Activated naive CD4-positive, alpha-beta T cell treated with anti-CD3 and anti-CD28 coated beads for 36 hours (primary cell): ENCODE measurements at regions not wholly inside any gene's neighbourhood (a gene's known extent, or its start where the extent isn't known, plus 50 kb on each side); places are given as distances from the start of the nearest gene placed in this dataset.
A peak's percentile ranks its signal among the peaks of the same experiment; 100 is the strongest.
"Not testable (repeated sequence)": the region's sequence is repeated elsewhere in the genome, so short reads cannot be mapped to it uniquely, and the experiment has no call there.

Experiments
- CTCF ChIA-PET: fragments of 350-600 bp; sonication (Branson Sonifier 250); formaldehyde crosslinking; loops from one replicate; lab custom pipeline; 2021; ENCODE audit warnings: antibody characterized with exemption; lab: Charles Lee
- DNase-seq: peaks from one replicate; pipeline ENCODE4 v3.0.0-alpha.2; 2020
- H3K27ac Mint-ChIP-seq: one replicate; pipeline ENCODE4 v1.8.0; 2021; ENCODE audit warnings: mild to moderate bottlenecking, mixed read lengths
- H3K27me3 Mint-ChIP-seq: one replicate; pipeline ENCODE4 v1.8.0; 2021; ENCODE audit warnings: low read depth, mixed read lengths
- H3K36me3 Mint-ChIP-seq: one replicate; pipeline ENCODE4 v1.8.0; 2021; ENCODE audit warnings: low read depth, mixed read lengths
- H3K4me1 Mint-ChIP-seq: one replicate; pipeline ENCODE4 v1.8.0; 2021; ENCODE audit warnings: low read depth, mixed read lengths
- H3K4me3 Mint-ChIP-seq: one replicate; pipeline ENCODE4 v1.8.0; 2021; ENCODE audit warnings: mild to moderate bottlenecking, moderate library complexity, mixed read lengths
- H3K9me3 Mint-ChIP-seq: one replicate; pipeline ENCODE4 v1.8.0; 2021; ENCODE audit warnings: mixed read lengths
- intact Hi-C: fragments of 100-400 bp; cut with micrococcal nuclease; formaldehyde crosslinking; loops from one replicate; pipeline ENCODE4 v1.15.1; 2023

DNA sequence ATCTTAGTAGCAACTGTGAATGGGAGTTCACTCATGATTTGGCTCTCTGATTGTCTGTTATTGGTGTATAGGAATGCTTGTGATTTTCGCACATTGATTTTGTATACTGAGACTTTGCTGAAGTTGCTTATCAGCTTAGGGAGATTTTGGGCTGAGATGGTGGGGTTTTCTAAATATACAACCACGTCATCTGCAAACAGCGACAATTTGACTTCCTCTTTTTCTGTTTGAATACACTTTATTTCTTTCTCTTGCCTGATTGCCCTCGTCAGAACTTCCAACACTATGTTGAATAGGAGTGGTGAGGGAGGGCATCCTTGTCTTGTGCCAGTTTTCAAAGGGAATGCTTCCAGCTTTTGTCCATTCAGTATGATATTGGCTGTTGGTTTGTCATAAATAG lies 1883.1 kb upstream of the TENM3 start:
- CTCF ChIA-PET, result interaction anchor here (0.7 kb wide), 1 partner anchor 17 kb away, joined by 3 read pairs; no protein-coding TSS in a partner anchor
- intact Hi-C loops, H3K4me3 Mint-ChIP-seq, H3K27ac Mint-ChIP-seq, DNase-seq, H3K36me3 Mint-ChIP-seq, H3K4me1 Mint-ChIP-seq, H3K27me3 Mint-ChIP-seq: not testable (repeated sequence)
- H3K9me3 Mint-ChIP-seq, result peaks cover 17% of the 10 kb centered on the region

DNA sequence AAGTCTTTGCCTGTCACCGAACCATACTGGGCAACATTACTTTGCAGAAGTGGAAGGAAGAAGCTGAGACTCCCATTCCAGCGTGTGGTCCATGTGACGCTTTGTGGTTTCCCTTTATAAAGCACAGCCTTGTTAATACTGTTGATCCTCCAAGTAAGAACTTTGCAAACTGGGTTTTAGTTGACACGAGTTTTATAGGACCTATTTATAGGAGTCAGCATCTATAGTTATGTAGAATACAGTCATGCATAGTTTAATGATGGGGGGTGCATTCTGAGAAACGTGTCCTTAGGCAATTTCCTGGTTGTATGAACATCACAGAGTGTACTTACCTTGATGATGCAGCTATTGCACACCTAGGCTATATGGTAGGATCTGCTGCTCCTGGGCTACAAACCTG lies 1879.4 kb upstream of the TENM3 start:
- H3K4me3 Mint-ChIP-seq, result no peak overlapping the region
- no peak overlapping the region for H3K27ac Mint-ChIP-seq
- no peaks in the 10 kb centered on the region for H3K27me3 Mint-ChIP-seq
- no peak for DNase-seq
- no peaks in the 10 kb centered on the region for H3K4me1 Mint-ChIP-seq
- H3K9me3 Mint-ChIP-seq, result peaks cover 12% of the 10 kb centered on the region
- intact Hi-C loops, result no loop called here
- no peaks in the 10 kb centered on the region for H3K36me3 Mint-ChIP-seq
- CTCF ChIA-PET, result no interaction called here

DNA sequence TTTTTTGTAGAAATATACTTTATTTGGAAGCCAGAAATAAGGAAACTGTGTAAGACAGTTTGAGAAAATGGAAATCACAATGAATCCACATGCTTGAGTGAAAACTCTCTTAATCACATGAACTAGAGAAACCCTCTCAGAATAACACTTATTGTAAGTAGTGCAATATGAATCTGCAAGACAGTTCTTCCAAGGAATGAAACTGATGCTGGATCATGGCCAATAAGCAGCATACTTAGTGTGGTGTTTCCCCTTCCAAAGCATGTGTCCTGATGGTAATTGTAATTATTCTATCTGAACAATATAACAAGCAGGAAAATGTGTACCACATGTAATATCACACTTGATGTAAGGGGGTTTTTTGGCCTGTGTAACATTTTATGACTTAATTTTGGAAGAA lies 1870.5 kb upstream of the TENM3 start:
- no peaks in the 10 kb centered on the region for H3K9me3 Mint-ChIP-seq

DNA sequence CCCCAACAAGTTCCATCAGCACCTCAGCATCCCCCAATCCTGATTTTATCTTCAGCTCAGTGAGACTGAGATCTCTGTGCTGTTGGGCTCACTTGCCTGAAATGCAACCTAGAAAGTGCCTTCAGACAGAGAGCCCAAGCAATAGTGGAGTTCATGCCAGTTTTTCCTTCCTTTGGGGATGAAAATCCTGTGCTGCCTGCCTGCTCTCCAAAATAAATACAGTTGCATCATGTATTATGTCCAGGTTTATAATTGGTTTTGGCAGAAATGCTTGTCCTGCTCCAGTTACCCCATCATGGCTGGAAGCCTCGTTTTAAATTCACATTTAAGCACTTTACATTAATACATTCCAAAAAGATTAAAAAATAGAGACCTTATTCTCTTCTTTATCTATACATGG lies 1865.5 kb upstream of the TENM3 start:
- no peaks in the 10 kb centered on the region for H3K27me3 Mint-ChIP-seq
- no peak overlapping the region for H3K4me3 Mint-ChIP-seq
- H3K4me1 Mint-ChIP-seq, result no peaks in the 10 kb centered on the region
- H3K36me3 Mint-ChIP-seq, result no peaks in the 10 kb centered on the region
- CTCF ChIA-PET, result no interaction called here
- no peak overlapping the region for H3K27ac Mint-ChIP-seq
- no peaks in the 10 kb centered on the region for H3K9me3 Mint-ChIP-seq
- intact Hi-C loops, result no loop called here
- no peak for DNase-seq

More for the DNA sequence above, 1870.5 kb upstream of the TENM3 start:
- Mint-ChIP-seq H3K27me3 (no peaks in the 10 kb centered on the region), H3K36me3 (no peaks in the 10 kb centered on the region), H3K4me3 (no peak overlapping the region), H3K4me1 (no peaks in the 10 kb centered on the region), H3K27ac (no peak overlapping the region)
- DNase-seq, result no peak
- intact Hi-C loops, result no loop called here
- CTCF ChIA-PET, result no interaction called here

DNA sequence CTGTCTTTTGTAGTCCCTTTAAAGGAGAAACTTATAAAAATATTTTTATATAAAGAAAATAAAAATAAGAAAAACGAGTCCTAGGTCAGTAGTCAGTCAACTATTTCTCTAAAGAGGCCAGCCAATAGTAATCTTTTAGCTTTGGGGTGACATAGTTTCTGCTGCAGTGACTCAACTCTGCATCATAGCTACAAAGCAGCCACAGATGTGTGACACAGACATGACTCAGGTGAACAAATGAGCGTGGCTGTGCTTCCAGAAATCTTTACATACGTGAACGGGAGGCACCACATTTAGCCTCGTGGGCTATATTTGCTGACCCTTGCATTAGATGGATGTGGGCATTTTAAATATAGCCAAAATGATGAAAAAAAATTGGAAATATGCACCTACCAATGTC lies 1862.5 kb upstream of the TENM3 start:
- intact Hi-C loops, result no loop called here
- peak; percentile 6 for DNase-seq
- Mint-ChIP-seq H3K4me1 (no peaks in the 10 kb centered on the region), H3K4me3 (no peak overlapping the region), H3K27me3 (no peaks in the 10 kb centered on the region), H3K27ac (no peak overlapping the region), H3K9me3 (no peaks in the 10 kb centered on the region), H3K36me3 (no peaks in the 10 kb centered on the region)
- CTCF ChIA-PET, result no interaction called here

DNA sequence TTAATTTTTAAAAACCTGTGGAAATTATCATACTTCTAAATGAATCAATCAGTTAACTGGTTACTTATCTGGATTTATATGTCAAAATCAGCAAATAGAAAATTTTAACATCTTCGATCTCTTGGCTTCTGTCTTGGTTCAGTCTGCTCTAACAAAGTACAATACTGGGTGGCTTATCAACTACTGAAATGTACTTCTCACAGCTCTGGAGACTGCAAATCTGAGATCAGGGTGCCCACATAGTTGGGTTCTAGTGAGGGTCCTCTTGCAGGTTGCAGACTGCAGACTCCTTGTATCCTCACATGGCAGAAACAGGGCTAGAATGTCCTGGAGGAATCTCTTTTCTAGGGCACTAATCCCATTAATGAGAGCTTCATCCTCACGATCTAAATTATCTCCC lies 1851.6 kb upstream of the TENM3 start:
- intact Hi-C loops, result no loop called here
- CTCF ChIA-PET, result no interaction called here
- Mint-ChIP-seq H3K9me3 (no peaks in the 10 kb centered on the region), H3K36me3 (no peaks in the 10 kb centered on the region), H3K4me3 (no peak overlapping the region), H3K27ac (no peak overlapping the region), H3K27me3 (no peaks in the 10 kb centered on the region), H3K4me1 (no peaks in the 10 kb centered on the region)
- no peak for DNase-seq

DNA sequence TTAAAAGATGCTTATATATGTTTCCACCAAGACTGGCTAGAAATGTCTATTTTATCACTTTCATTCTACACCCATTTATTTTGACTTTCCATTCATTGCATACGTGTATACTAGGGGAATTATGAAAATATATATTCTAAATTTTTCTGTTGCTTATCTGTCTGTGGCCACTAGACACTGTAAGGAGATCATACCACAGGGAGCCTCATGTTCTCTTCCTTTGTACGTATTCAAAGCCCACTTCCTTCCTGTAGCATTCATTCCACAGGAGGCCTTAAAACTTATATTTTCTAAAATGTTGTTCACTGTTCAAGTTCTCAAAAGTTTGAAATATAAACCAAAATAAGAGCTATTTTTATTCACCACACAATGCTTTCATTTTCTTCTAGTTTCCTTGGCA lies 1848.9 kb upstream of the TENM3 start:
- Mint-ChIP-seq H3K4me3 (no peak overlapping the region), H3K27ac (no peak overlapping the region), H3K36me3 (no peaks in the 10 kb centered on the region), H3K4me1 (no peaks in the 10 kb centered on the region), H3K27me3 (no peaks in the 10 kb centered on the region), H3K9me3 (peaks cover under 1% of the 10 kb centered on the region)
- DNase-seq, result no peak
- intact Hi-C loops, result no loop called here
- CTCF ChIA-PET, result no interaction called here

DNA sequence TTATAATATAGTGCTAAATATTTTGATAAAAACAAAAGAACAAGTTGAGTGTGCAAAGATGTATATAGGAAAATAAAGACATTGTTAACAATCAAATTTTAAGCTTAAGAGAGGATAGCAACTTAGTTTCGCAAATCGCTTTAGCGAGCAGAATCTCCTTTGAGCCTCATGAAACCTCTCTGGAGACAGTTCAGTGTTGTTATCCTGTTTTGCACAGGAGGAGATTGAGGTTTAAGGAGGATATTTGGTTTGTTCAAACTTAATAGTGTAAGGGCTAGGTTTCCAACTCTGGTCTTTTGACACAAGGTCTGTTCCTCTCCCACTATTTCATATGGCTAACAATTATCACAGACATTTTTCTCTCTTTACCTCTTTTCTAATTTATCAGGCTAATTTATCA lies 1848.5 kb upstream of the TENM3 start:
- Mint-ChIP-seq H3K36me3 (no peaks in the 10 kb centered on the region), H3K4me3 (no peak overlapping the region), H3K4me1 (no peaks in the 10 kb centered on the region), H3K27ac (no peak overlapping the region), H3K27me3 (no peaks in the 10 kb centered on the region), H3K9me3 (peaks cover 2% of the 10 kb centered on the region)
- DNase-seq, result no peak
- CTCF ChIA-PET, result no interaction called here
- intact Hi-C loops, result no loop called here

DNA sequence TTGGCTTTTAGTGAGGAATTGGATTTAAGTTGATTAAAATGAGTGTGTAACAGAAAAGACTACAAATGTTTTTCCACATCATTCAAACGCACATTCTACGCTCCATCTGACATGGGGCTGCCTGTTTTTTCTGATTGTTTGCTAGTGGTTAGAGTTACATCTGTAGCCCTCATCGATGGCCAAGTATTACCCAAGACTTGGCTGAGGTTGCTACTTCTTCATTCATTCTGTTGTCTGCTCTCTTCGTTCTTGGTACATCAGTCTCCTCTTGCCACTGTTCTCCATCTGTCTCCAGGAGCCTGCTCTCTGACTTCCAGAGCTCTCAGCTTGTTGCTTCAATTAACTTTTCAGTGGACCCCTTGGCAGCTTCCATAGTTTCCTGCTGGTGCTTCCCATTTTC lies 1844.6 kb upstream of the TENM3 start:
- H3K27ac Mint-ChIP-seq, result no peak overlapping the region
- intact Hi-C loops, result no loop called here
- H3K27me3 Mint-ChIP-seq, result no peaks in the 10 kb centered on the region
- DNase-seq, result no peak
- no peaks in the 10 kb centered on the region for H3K4me1 Mint-ChIP-seq
- peaks cover 11% of the 10 kb centered on the region for H3K9me3 Mint-ChIP-seq
- CTCF ChIA-PET, result no interaction called here
- H3K36me3 Mint-ChIP-seq, result no peaks in the 10 kb centered on the region
- no peak overlapping the region for H3K4me3 Mint-ChIP-seq

DNA sequence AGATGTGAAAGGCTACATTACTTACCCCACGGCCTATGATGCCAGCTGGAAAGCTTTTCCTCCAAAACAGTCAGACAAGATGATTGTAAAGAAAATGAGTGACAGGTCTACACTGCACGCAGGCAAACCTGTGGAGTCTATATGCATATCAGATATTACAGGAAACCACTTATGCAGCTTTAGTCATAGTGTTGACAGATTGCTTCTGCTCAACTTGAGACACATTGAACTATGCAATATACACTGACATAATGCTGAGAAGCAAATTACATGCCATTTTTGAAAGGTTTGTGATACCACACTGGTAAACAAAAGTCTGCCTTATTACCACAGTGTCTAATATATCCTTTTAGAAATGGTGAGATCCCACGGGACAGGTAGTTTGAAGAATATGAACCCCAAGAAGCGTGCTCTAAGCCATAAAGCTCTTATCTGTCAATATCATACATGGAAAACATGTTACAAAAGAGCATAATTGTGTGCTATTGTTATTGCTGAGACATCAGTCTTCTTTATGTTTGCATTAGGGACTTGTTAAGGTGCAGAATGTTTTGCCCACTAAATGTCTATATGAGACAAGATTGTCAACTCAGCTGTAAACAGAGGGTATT lies 1835.8 kb upstream of the TENM3 start:
- intact Hi-C loops, result no loop called here
- no peak overlapping the region for H3K27ac Mint-ChIP-seq
- no peak for DNase-seq
- H3K9me3 Mint-ChIP-seq, result peaks cover 5% of the 10 kb centered on the region
- H3K4me3 Mint-ChIP-seq, result no peak overlapping the region
- H3K4me1 Mint-ChIP-seq, result no peaks in the 10 kb centered on the region
- H3K27me3 Mint-ChIP-seq, result no peaks in the 10 kb centered on the region
- CTCF ChIA-PET, result no interaction called here
- no peaks in the 10 kb centered on the region for H3K36me3 Mint-ChIP-seq

DNA sequence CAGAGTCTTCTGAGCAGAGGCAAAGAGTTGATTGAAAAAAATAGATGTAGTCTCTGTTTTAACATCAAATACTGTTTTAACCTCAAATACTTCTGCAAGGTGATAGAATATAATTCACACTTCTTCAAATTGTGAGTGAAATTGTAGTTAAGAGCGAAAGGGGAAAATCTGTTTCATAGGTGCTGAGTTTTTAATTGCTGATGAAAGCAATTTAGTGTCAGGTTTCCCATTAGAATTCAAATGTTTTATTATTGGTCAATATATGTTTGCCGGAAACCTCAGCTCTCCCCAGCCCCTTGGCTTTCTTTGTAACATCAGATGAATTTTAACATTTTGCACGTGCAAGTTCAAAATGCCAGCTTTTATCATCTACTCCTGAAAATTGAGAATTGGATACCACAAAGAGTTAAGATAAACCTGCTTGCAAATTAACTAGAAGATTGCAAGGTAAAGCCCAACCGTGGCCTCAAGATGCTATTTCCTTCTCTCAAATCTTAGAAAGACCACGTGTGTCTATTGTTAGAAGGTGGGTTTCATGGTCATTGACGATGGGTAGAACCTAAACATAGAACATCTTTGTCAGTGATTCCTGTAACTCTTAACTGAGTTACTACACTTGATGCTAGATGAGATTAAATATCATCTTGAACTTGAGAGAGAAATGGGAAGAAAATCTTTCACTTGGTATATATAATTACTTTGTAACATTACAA lies 1824.2 kb upstream of the TENM3 start:
- no peaks in the 10 kb centered on the region for H3K27me3 Mint-ChIP-seq
- H3K9me3 Mint-ChIP-seq, result peaks cover 4% of the 10 kb centered on the region
- DNase-seq, result no peak
- no peaks in the 10 kb centered on the region for H3K36me3 Mint-ChIP-seq
- no peak overlapping the region for H3K27ac Mint-ChIP-seq
- H3K4me3 Mint-ChIP-seq, result no peak overlapping the region
- CTCF ChIA-PET, result no interaction called here
- H3K4me1 Mint-ChIP-seq, result no peaks in the 10 kb centered on the region
- intact Hi-C loops, result no loop called here

DNA sequence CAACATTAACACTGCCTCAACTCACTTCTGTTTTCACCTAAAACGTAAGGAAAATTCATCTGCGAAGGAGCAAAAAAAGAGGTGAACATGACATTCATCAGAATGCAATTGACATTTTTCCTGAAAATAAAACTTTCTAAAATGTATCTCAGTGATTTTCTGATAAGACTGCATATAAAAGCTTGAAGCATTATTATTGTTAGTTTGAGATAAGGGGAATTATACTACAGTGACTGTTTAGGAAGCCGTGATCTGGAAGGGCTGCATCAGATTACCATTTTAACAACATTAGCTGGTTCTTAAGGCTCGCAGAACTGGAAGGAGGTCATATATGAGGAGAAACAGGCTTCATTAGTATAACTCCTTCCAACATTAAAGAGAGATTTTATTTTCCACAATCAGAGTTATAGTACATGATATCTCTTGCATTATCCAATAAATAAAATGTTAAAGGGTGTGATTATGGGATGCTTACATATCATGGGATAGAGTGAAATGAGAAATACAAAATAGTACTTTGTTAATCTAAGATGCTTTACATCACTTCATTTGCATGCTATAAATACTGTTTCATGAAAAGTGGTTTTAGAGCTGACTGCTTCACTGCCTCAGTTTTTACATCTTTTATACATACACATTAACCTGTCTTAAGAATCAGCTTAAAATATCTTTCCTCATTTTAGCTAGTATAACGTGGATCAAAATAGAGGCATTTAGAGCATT lies 1820.1 kb upstream of the TENM3 start:
- no peak for DNase-seq
- H3K36me3 Mint-ChIP-seq, result no peaks in the 10 kb centered on the region
- no peak overlapping the region for H3K27ac Mint-ChIP-seq
- intact Hi-C loops, result no loop called here
- no peak overlapping the region for H3K4me3 Mint-ChIP-seq
- H3K27me3 Mint-ChIP-seq, result no peaks in the 10 kb centered on the region
- CTCF ChIA-PET, result no interaction called here
- H3K4me1 Mint-ChIP-seq, result no peaks in the 10 kb centered on the region
- no peaks in the 10 kb centered on the region for H3K9me3 Mint-ChIP-seq

DNA sequence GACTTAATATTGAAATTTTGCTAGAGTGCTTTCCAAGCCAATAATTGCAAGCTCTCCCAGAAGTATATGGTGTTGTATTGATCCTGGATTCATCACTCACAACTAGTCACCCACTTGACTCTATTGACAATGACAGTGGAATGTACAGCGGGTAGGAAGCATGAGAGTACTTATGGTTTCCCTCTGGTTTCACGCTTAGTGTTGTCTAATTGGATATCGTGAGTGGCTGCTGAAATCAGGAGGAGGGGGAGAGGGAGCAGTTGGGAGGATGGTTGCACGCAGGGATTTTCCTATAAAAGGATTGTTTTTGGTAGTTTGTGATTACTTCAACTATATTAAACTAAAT lies 1819.5 kb upstream of the TENM3 start:
- Mint-ChIP-seq H3K36me3 (no peaks in the 10 kb centered on the region), H3K27me3 (no peaks in the 10 kb centered on the region), H3K9me3 (no peaks in the 10 kb centered on the region), H3K4me1 (no peaks in the 10 kb centered on the region), H3K4me3 (no peak overlapping the region), H3K27ac (no peak overlapping the region)
- CTCF ChIA-PET, result no interaction called here
- intact Hi-C loops, result no loop called here
- no peak for DNase-seq
